Endodermal cell (in vitro differentiated cells): ENCODE measurements at regions not wholly inside any gene's neighbourhood (a gene's known extent, or its start where the extent isn't known, plus 50 kb on each side); places are given as distances from the start of the nearest gene placed in this dataset.

Experiments used
- DNase-seq: peaks from one replicate; pipeline ENCODE4 v3.0.0-alpha.2; 2017
- H3K27ac ChIP-seq: 2 replicates; pipeline ENCODE4 v1.5.1; 2013; ENCODE audit warnings: mild to moderate bottlenecking, low read depth, low read length, moderate library complexity
- H3K27me3 ChIP-seq: 2 replicates; pipeline ENCODE4 v1.6.1; 2013; ENCODE audit warnings: mild to moderate bottlenecking, low read length, moderate library complexity; ENCODE audit not compliant: insufficient read depth, control insufficient read depth, poor library complexity, severe bottlenecking
- H3K36me3 ChIP-seq: 2 replicates; pipeline ENCODE4 v1.7.0; 2013; ENCODE audit warnings: mild to moderate bottlenecking, low read length, moderate library complexity; ENCODE audit not compliant: control insufficient read depth, insufficient read depth
- H3K4me1 ChIP-seq: one replicate; pipeline ENCODE4 v1.7.0; 2013; ENCODE audit warnings: low read length; ENCODE audit not compliant: control insufficient read depth, insufficient read depth
- H3K4me3 ChIP-seq: 2 replicates; pipeline ENCODE4 v1.5.1; 2013; ENCODE audit warnings: mild to moderate bottlenecking, low read length, moderate library complexity
- H3K9ac ChIP-seq: 2 replicates; pipeline ENCODE4 v1.6.1; 2013; ENCODE audit warnings: mild to moderate bottlenecking, low read length, moderate library complexity; ENCODE audit not compliant: poor library complexity, severe bottlenecking; ENCODE audit errors: extremely low read depth
- H3K9me3 ChIP-seq: 2 replicates; pipeline ENCODE4 v1.6.1; 2013; ENCODE audit warnings: mild to moderate bottlenecking, low read length, moderate library complexity; ENCODE audit not compliant: control insufficient read depth
- H3K27ac Mint-ChIP-seq: 2 replicates; pipeline ENCODE4 v1.8.0; 2020; ENCODE audit warnings: mixed read lengths
- H3K27me3 Mint-ChIP-seq: 2 replicates; pipeline ENCODE4 v1.8.0; 2021; ENCODE audit warnings: mild to moderate bottlenecking, mixed read lengths; ENCODE audit not compliant: insufficient read depth
- H3K36me3 Mint-ChIP-seq: 2 replicates; pipeline ENCODE4 v1.8.0; 2020; ENCODE audit warnings: low read depth, mixed read lengths
- H3K4me1 Mint-ChIP-seq: 2 replicates; pipeline ENCODE4 v1.8.0; 2020; ENCODE audit warnings: mixed read lengths
- H3K4me3 Mint-ChIP-seq: 2 replicates; pipeline ENCODE4 v1.8.0; 2020; ENCODE audit warnings: mild to moderate bottlenecking, moderate library complexity, mixed read lengths
- H3K9me3 Mint-ChIP-seq: 2 replicates; pipeline ENCODE4 v1.8.0; 2020; ENCODE audit warnings: mild to moderate bottlenecking, mixed read lengths
- CTCF ChIP-seq: fragments of 200-600 bp; sonication (generic); conservative IDR thresholded peaks from 2 replicates; pipeline ENCODE4 v1.5.0; 2021; ENCODE audit warnings: antibody characterized with exemption, mild to moderate bottlenecking
- WGBS, 2 experiments: methylation state at CpG; one replicate each; pipeline versions ENCODE4 v1.1.5 to v1.1.7; 2013; ENCODE audit warnings: missing lambda C conversion rate in 2 of 2, mixed read lengths in 1 of 2; ENCODE audit not compliant: insufficient coverage in 1 of 2, insufficient read length in 1 of 2; 5-methylcytosine and 5-hydroxymethylcytosine counted together

DNA sequence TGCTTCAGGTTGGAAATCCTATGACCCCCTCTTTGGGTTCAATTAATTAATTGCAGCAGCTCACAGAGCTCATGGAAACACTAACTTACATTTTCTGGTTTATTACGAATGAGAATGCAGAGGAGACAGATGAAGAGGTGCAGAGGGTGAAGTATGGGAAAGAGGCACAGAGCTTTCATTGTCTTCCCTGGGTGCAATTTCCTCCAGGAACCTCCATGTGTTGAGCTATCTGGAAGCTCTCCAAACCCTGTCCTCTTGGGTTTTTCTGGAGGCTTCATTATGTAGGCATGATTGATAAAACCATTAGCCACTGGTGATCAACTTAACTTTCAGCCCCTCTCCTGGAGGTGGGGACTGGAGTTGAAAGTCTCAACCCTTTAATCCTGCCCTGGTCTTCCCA, 133.0 kb upstream of the AUTS2 start:
- Histone ChIP-seq H3K9me3 (peaks cover 49% of the 10 kb centered on the region), H3K36me3 (no peaks in the 10 kb centered on the region), H3K4me1 (no peaks in the 10 kb centered on the region), H3K4me3 (no peak overlapping the region), H3K27me3 (no peaks in the 10 kb centered on the region), H3K9ac (no peak overlapping the region), H3K27ac (no peak overlapping the region)
- 89% methylated on average over 1 of the region's 1 CpG; no CpG with 5 or more reads in 1 of the 2 experiments for WGBS, 2 experiments
- DNase-seq = no peak
- H3K27ac Mint-ChIP-seq = no peak overlapping the region
- TF ChIP-seq CTCF = no peak
- H3K27me3 Mint-ChIP-seq = no peaks in the 10 kb centered on the region
- H3K36me3 Mint-ChIP-seq = peaks cover 8% of the 10 kb centered on the region
- no peaks in the 10 kb centered on the region for H3K4me1 Mint-ChIP-seq
- no peak overlapping the region for H3K4me3 Mint-ChIP-seq
- peaks cover 46% of the 10 kb centered on the region for H3K9me3 Mint-ChIP-seq

DNA sequence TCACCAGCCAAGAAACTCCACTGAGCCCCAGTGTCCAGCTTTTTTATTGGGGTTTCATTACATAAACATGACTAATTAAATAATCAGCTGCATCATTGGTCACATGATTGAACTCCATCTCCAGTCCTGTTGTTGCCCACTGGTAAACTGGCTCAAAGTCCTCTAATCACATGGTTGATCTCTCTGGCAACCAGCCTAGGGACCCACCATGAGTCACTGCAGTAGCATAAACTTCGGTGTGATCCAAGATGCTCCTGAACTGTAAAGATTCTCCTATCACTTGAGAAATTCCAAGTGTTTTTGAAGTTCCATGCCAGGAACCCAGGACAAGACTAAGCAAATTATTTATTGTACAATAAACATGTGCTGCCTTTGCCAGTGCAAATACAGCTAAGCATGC, 130.4 kb upstream of the AUTS2 start:
- no peak for TF ChIP-seq CTCF
- H3K36me3 ChIP-seq = no peaks in the 10 kb centered on the region
- peak overlapping the region; percentile 49 for H3K4me3 ChIP-seq
- peaks cover 53% of the 10 kb centered on the region for H3K9me3 Mint-ChIP-seq
- no peak overlapping the region for H3K27ac Mint-ChIP-seq
- no peaks in the 10 kb centered on the region for H3K4me1 ChIP-seq
- no peaks in the 10 kb centered on the region for H3K27me3 Mint-ChIP-seq
- 100% methylated on average over 1 of the region's 1 CpG for WGBS, 2 experiments
- no peak for DNase-seq
- H3K9ac ChIP-seq = no peak overlapping the region
- H3K4me3 Mint-ChIP-seq = no peak overlapping the region
- H3K36me3 Mint-ChIP-seq = peaks cover 11% of the 10 kb centered on the region
- no peaks in the 10 kb centered on the region for H3K4me1 Mint-ChIP-seq
- H3K27me3 ChIP-seq = no peaks in the 10 kb centered on the region
- no peak overlapping the region for H3K27ac ChIP-seq
- peaks cover 47% of the 10 kb centered on the region for H3K9me3 ChIP-seq

GRCh38 chr7:69476416-69476815, 121.9 kb upstream of the AUTS2 start:
- no peak overlapping the region for H3K4me3 Mint-ChIP-seq

More at GRCh38 chr7:69476416-69476815, 121.9 kb upstream of the AUTS2 start:
- no peaks in the 10 kb centered on the region for H3K9me3 ChIP-seq
- no peak for TF ChIP-seq CTCF
- peaks cover 8% of the 10 kb centered on the region for H3K4me1 Mint-ChIP-seq
- H3K4me3 ChIP-seq = no peak overlapping the region
- H3K27me3 ChIP-seq = no peaks in the 10 kb centered on the region
- no peak for DNase-seq
- peaks cover 10% of the 10 kb centered on the region for H3K9me3 Mint-ChIP-seq
- H3K9ac ChIP-seq = no peak overlapping the region
- 89 to 94% methylated on average over 5 of the region's 5 CpGs for WGBS, 2 experiments
- H3K27ac Mint-ChIP-seq = no peak overlapping the region
- no peaks in the 10 kb centered on the region for H3K36me3 ChIP-seq
- no peaks in the 10 kb centered on the region for H3K27me3 Mint-ChIP-seq
- no peak overlapping the region for H3K27ac ChIP-seq
- H3K36me3 Mint-ChIP-seq = no peaks in the 10 kb centered on the region
- peaks cover 4% of the 10 kb centered on the region for H3K4me1 ChIP-seq
